ENCODE measurements at regions not wholly inside any gene's neighbourhood (a gene's known extent, or its start where the extent isn't known, plus 50 kb on each side); places are given as distances from the start of the nearest gene placed in this dataset.

DNA sequence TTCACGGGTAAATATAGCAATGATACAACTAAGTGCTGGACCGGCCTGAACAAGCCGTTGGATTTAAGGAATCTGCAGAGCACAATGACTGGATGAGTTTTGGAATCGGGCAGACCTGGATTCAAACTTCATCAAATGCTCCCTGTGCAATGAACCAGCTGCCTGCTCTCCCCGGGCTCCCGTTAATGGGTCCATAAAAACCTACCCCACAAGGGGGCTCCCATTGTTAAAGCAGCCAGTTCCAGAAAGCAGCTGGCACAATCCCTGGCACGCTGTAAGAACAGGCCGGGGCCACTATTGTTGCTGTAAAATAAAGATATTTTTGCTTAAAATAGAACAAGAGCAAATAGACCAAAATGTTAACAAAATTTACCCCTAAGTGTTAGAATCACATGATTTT, 131.9 kb downstream of the C16orf95 start:
- no peaks in the 10 kb centered on the region for H3K9me3 ChIP-seq (ENCODE audit: low read depth, low read length, poor library complexity, severe bottlenecking)
- BruUV-seq (replicated peaks) = no TSS peak
- H3K4me3 ChIP-seq (ENCODE audit: low read depth, low read length, poor library complexity, severe bottlenecking) = no peak overlapping the region
- H3K27me3 ChIP-seq (replicated peaks; ENCODE audit: insufficient read depth, low read depth, low read length, poor library complexity) = no peaks in the 10 kb centered on the region
- no peak for TF ChIP-seq EZH2 (IDR thresholded peaks at IDR 0.05; ENCODE audit: borderline replicate concordance, low read depth, low read length, poor library complexity, severe bottlenecking)
- TF ChIP-seq, protein P1, sequence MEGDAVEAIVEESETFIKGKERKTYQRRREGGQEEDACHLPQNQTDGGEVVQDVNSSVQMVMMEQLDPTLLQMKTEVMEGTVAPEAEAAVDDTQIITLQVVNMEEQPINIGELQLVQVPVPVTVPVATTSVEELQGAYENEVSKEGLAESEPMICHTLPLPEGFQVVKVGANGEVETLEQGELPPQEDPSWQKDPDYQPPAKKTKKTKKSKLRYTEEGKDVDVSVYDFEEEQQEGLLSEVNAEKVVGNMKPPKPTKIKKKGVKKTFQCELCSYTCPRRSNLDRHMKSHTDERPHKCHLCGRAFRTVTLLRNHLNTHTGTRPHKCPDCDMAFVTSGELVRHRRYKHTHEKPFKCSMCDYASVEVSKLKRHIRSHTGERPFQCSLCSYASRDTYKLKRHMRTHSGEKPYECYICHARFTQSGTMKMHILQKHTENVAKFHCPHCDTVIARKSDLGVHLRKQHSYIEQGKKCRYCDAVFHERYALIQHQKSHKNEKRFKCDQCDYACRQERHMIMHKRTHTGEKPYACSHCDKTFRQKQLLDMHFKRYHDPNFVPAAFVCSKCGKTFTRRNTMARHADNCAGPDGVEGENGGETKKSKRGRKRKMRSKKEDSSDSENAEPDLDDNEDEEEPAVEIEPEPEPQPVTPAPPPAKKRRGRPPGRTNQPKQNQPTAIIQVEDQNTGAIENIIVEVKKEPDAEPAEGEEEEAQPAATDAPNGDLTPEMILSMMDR (conservative IDR thresholded peaks at IDR 0.05; ENCODE audit: low read depth, low read length) = peak; percentile 38; the same call in 1 of the 2 replicates
- H3K36me3 ChIP-seq (ENCODE audit: insufficient read depth, low read length, poor library complexity, severe bottlenecking) = no peaks in the 10 kb centered on the region
- no peaks in the 10 kb centered on the region for H3K4me1 ChIP-seq (ENCODE audit: insufficient read depth, low read length, poor library complexity, severe bottlenecking)
- intact Hi-C loops (cut with micrococcal nuclease; ENCODE audit: unreplicated experiment) = no loop called here
- ChIA-PET CTCF (no interaction called here), POLR2A (ENCODE audit: low non-redundant PET) (no interaction called here)
- peak; percentile 34 for DNase-seq (ENCODE audit: low spot score)
- H3K27ac ChIP-seq (ENCODE audit: low read depth, low read length, poor library complexity, severe bottlenecking) = no peak overlapping the region

DNA sequence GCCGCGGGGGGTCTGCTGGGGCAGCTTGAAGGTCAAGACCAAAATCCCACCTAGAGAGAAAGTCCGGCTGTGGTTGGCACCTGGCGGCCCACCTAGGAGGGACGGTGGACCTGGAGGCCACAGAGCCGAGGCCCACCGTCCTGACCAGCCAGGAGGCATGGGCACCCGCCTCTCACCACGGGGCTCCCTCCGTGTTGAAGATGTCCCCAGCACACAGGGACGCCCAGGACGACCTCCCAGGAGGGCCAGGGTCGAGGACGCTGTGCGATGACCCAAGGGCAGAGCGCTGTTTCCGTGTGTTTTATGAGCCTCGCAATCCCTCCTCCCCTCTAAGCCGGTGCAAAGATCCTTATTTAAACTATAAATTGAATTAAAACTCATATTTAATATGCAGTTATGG, 131.2 kb downstream of the C16orf95 start:
- Histone ChIP-seq H3K27ac (ENCODE audit: low read depth, low read length, poor library complexity, severe bottlenecking) (no peak overlapping the region), H3K27me3 (replicated peaks; ENCODE audit: insufficient read depth, low read depth, low read length, poor library complexity) (no peaks in the 10 kb centered on the region), H3K9me3 (ENCODE audit: low read depth, low read length, poor library complexity, severe bottlenecking) (no peaks in the 10 kb centered on the region), H3K4me3 (ENCODE audit: low read depth, low read length, poor library complexity, severe bottlenecking) (no peak overlapping the region), H3K4me1 (ENCODE audit: insufficient read depth, low read length, poor library complexity, severe bottlenecking) (no peaks in the 10 kb centered on the region), H3K36me3 (ENCODE audit: insufficient read depth, low read length, poor library complexity, severe bottlenecking) (no peaks in the 10 kb centered on the region)
- BruUV-seq (replicated peaks) = no TSS peak
- TF ChIP-seq EZH2 (IDR thresholded peaks at IDR 0.05; ENCODE audit: borderline replicate concordance, low read depth, low read length, poor library complexity, severe bottlenecking) = no peak
- TF ChIP-seq, protein P1 (conservative IDR thresholded peaks at IDR 0.05; ENCODE audit: low read depth, low read length) = no peak
- ChIA-PET POLR2A (ENCODE audit: low non-redundant PET) (no interaction called here), CTCF (no interaction called here)
- intact Hi-C loops (cut with micrococcal nuclease; ENCODE audit: unreplicated experiment) = no loop called here
- no peak for DNase-seq (ENCODE audit: low spot score)

DNA sequence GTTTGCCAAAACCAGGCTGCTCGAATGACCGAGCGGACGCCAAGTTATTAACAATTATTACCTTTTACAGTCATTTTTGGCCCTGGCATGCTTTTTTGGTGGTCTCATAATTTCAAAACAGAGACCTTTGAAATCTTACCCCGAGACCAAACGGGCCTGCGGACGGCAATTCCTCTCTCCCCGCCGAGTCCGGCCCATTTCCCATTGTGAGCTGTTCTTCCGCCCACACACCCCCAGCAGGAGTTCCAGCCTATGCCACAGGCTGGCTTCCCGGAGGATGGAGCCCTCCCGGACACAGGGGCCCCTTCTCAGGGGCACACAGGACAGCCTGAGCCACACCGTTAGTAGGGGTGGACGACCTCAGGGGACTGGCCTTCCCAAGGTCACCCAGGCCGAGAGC, 130.7 kb downstream of the C16orf95 start:
- ChIA-PET CTCF (no interaction called here), POLR2A (ENCODE audit: low non-redundant PET) (no interaction called here)
- Histone ChIP-seq H3K27me3 (replicated peaks; ENCODE audit: insufficient read depth, low read depth, low read length, poor library complexity) (no peaks in the 10 kb centered on the region), H3K9me3 (ENCODE audit: low read depth, low read length, poor library complexity, severe bottlenecking) (no peaks in the 10 kb centered on the region), H3K36me3 (ENCODE audit: insufficient read depth, low read length, poor library complexity, severe bottlenecking) (no peaks in the 10 kb centered on the region), H3K4me3 (ENCODE audit: low read depth, low read length, poor library complexity, severe bottlenecking) (no peak overlapping the region), H3K4me1 (ENCODE audit: insufficient read depth, low read length, poor library complexity, severe bottlenecking) (no peaks in the 10 kb centered on the region), H3K27ac (ENCODE audit: low read depth, low read length, poor library complexity, severe bottlenecking) (no peak overlapping the region)
- intact Hi-C loops (cut with micrococcal nuclease; ENCODE audit: unreplicated experiment) = no loop called here
- no peak for TF ChIP-seq EZH2 (IDR thresholded peaks at IDR 0.05; ENCODE audit: borderline replicate concordance, low read depth, low read length, poor library complexity, severe bottlenecking)
- TF ChIP-seq, protein P1 (conservative IDR thresholded peaks at IDR 0.05; ENCODE audit: low read depth, low read length) = no peak
- no TSS peak for BruUV-seq (replicated peaks)
- peak; percentile 25 for DNase-seq (ENCODE audit: low spot score)
